ENCODE measurements at regions not wholly inside any gene's neighbourhood (a gene's known extent, or its start where the extent isn't known, plus 50 kb on each side); places are given as distances from the start of the nearest gene placed in this dataset.

- H3K36me3 ChIP-seq (ENCODE audit: insufficient read depth, low read length), result no peaks in the 10 kb centered on the region
- peaks cover 8% of the 10 kb centered on the region for H3K27me3 ChIP-seq (ENCODE audit: insufficient read depth, low read length)
- H3K4me3 ChIP-seq (ENCODE audit: low read length), result no peak overlapping the region
- H3K9me3 ChIP-seq (ENCODE audit: low read length), result no peaks in the 10 kb centered on the region
- H2AFZ ChIP-seq (ENCODE audit: low read depth, low read length), result no peak overlapping the region
- H3K4me1 ChIP-seq (ENCODE audit: insufficient read depth, low read length), result no peaks in the 10 kb centered on the region
These were observed 623.0 kb downstream of the AACS start for GRCh38 chr12:125688223-125688622.

- H3K9me3 ChIP-seq (ENCODE audit: low read length), result no peaks in the 10 kb centered on the region
- no peaks in the 10 kb centered on the region for H3K36me3 ChIP-seq (ENCODE audit: insufficient read depth, low read length)
- no peak overlapping the region for H2AFZ ChIP-seq (ENCODE audit: low read depth, low read length)
- H3K4me3 ChIP-seq (ENCODE audit: low read length), result no peak overlapping the region
- peaks cover 8% of the 10 kb centered on the region for H3K27me3 ChIP-seq (ENCODE audit: insufficient read depth, low read length)
- no peaks in the 10 kb centered on the region for H3K4me1 ChIP-seq (ENCODE audit: insufficient read depth, low read length)
These were observed 623.6 kb downstream of the AACS start for GRCh38 chr12:125688881-125689280.

GRCh38 chr12:125689576-125690410 is 624.6 kb downstream of the AACS start:
- no peak overlapping the region for H3K4me3 ChIP-seq (ENCODE audit: low read length)
- H2AFZ ChIP-seq (ENCODE audit: low read depth, low read length), result no peak overlapping the region
- H3K36me3 ChIP-seq (ENCODE audit: insufficient read depth, low read length), result no peaks in the 10 kb centered on the region
- H3K27me3 ChIP-seq (ENCODE audit: insufficient read depth, low read length), result peaks cover 11% of the 10 kb centered on the region
- H3K4me1 ChIP-seq (ENCODE audit: insufficient read depth, low read length), result no peaks in the 10 kb centered on the region
- H3K9me3 ChIP-seq (ENCODE audit: low read length), result no peaks in the 10 kb centered on the region

GRCh38 chr12:125690841-125691240 is 625.6 kb downstream of the AACS start:
- Histone ChIP-seq H2AFZ (ENCODE audit: low read depth, low read length) (no peak overlapping the region), H3K4me1 (ENCODE audit: insufficient read depth, low read length) (no peaks in the 10 kb centered on the region), H3K9me3 (ENCODE audit: low read length) (no peaks in the 10 kb centered on the region), H3K36me3 (ENCODE audit: insufficient read depth, low read length) (no peaks in the 10 kb centered on the region), H3K27me3 (ENCODE audit: insufficient read depth, low read length) (peaks cover 11% of the 10 kb centered on the region), H3K4me3 (ENCODE audit: low read length) (no peak overlapping the region)

GRCh38 chr12:125696054-125696453 is 630.8 kb downstream of the AACS start:
- Histone ChIP-seq H3K4me3 (ENCODE audit: low read length) (no peak overlapping the region), H3K27me3 (ENCODE audit: insufficient read depth, low read length) (peaks cover 4% of the 10 kb centered on the region), H3K4me1 (ENCODE audit: insufficient read depth, low read length) (no peaks in the 10 kb centered on the region), H2AFZ (ENCODE audit: low read depth, low read length) (no peak overlapping the region), H3K9me3 (ENCODE audit: low read length) (no peaks in the 10 kb centered on the region), H3K36me3 (ENCODE audit: insufficient read depth, low read length) (no peaks in the 10 kb centered on the region)

- Histone ChIP-seq H3K4me3 (ENCODE audit: low read length) (no peak overlapping the region), H3K27me3 (ENCODE audit: insufficient read depth, low read length) (no peaks in the 10 kb centered on the region), H2AFZ (ENCODE audit: low read depth, low read length) (no peak overlapping the region), H3K4me1 (ENCODE audit: insufficient read depth, low read length) (no peaks in the 10 kb centered on the region), H3K36me3 (ENCODE audit: insufficient read depth, low read length) (no peaks in the 10 kb centered on the region), H3K9me3 (ENCODE audit: low read length) (no peaks in the 10 kb centered on the region)
These were observed 639.6 kb downstream of the AACS start for GRCh38 chr12:125704803-125705202.

- H3K4me1 ChIP-seq (ENCODE audit: insufficient read depth, low read length), result no peaks in the 10 kb centered on the region
- no peaks in the 10 kb centered on the region for H3K36me3 ChIP-seq (ENCODE audit: insufficient read depth, low read length)
- peaks cover 3% of the 10 kb centered on the region for H3K9me3 ChIP-seq (ENCODE audit: low read length)
- H3K4me3 ChIP-seq (ENCODE audit: low read length), result no peak overlapping the region
- H3K27me3 ChIP-seq (ENCODE audit: insufficient read depth, low read length), result no peaks in the 10 kb centered on the region
- no peak overlapping the region for H2AFZ ChIP-seq (ENCODE audit: low read depth, low read length)
These were observed 655.7 kb downstream of the AACS start for GRCh38 chr12:125720961-125721360.

- H3K36me3 ChIP-seq (ENCODE audit: insufficient read depth, low read length), result no peaks in the 10 kb centered on the region
- H3K27me3 ChIP-seq (ENCODE audit: insufficient read depth, low read length), result no peaks in the 10 kb centered on the region
- H3K9me3 ChIP-seq (ENCODE audit: low read length), result no peaks in the 10 kb centered on the region
- H2AFZ ChIP-seq (ENCODE audit: low read depth, low read length), result no peak overlapping the region
- no peak overlapping the region for H3K4me3 ChIP-seq (ENCODE audit: low read length)
- H3K4me1 ChIP-seq (ENCODE audit: insufficient read depth, low read length), result no peaks in the 10 kb centered on the region
These were observed 668.9 kb downstream of the AACS start for GRCh38 chr12:125734137-125734536.

GRCh38 chr12:125738211-125738610 is 673.0 kb downstream of the AACS start:
- Histone ChIP-seq H3K9me3 (ENCODE audit: low read length) (no peaks in the 10 kb centered on the region), H3K27me3 (ENCODE audit: insufficient read depth, low read length) (no peaks in the 10 kb centered on the region), H3K36me3 (ENCODE audit: insufficient read depth, low read length) (no peaks in the 10 kb centered on the region), H2AFZ (ENCODE audit: low read depth, low read length) (no peak overlapping the region), H3K4me3 (ENCODE audit: low read length) (no peak overlapping the region), H3K4me1 (ENCODE audit: insufficient read depth, low read length) (no peaks in the 10 kb centered on the region)

- H3K4me3 ChIP-seq (ENCODE audit: low read length), result no peak overlapping the region
- no peaks in the 10 kb centered on the region for H3K9me3 ChIP-seq (ENCODE audit: low read length)
- no peak overlapping the region for H2AFZ ChIP-seq (ENCODE audit: low read depth, low read length)
- no peaks in the 10 kb centered on the region for H3K27me3 ChIP-seq (ENCODE audit: insufficient read depth, low read length)
- H3K4me1 ChIP-seq (ENCODE audit: insufficient read depth, low read length), result no peaks in the 10 kb centered on the region
- H3K36me3 ChIP-seq (ENCODE audit: insufficient read depth, low read length), result no peaks in the 10 kb centered on the region
These were observed 677.2 kb downstream of the AACS start for GRCh38 chr12:125742413-125742812.

GRCh38 chr12:125744201-125744600 is 679.0 kb downstream of the AACS start:
- H3K9me3 ChIP-seq (ENCODE audit: low read length), result no peaks in the 10 kb centered on the region
- no peaks in the 10 kb centered on the region for H3K36me3 ChIP-seq (ENCODE audit: insufficient read depth, low read length)
- H3K4me3 ChIP-seq (ENCODE audit: low read length), result no peak overlapping the region
- no peaks in the 10 kb centered on the region for H3K27me3 ChIP-seq (ENCODE audit: insufficient read depth, low read length)
- no peak overlapping the region for H2AFZ ChIP-seq (ENCODE audit: low read depth, low read length)
- no peaks in the 10 kb centered on the region for H3K4me1 ChIP-seq (ENCODE audit: insufficient read depth, low read length)

GRCh38 chr12:125755512-125755911 is 690.3 kb downstream of the AACS start:
- Histone ChIP-seq H3K36me3 (ENCODE audit: insufficient read depth, low read length) (no peaks in the 10 kb centered on the region), H3K27me3 (ENCODE audit: insufficient read depth, low read length) (no peaks in the 10 kb centered on the region), H3K4me1 (ENCODE audit: insufficient read depth, low read length) (no peaks in the 10 kb centered on the region), H2AFZ (ENCODE audit: low read depth, low read length) (no peak overlapping the region), H3K9me3 (ENCODE audit: low read length) (no peaks in the 10 kb centered on the region), H3K4me3 (ENCODE audit: low read length) (no peak overlapping the region)

GRCh38 chr12:125766091-125766490 is 700.9 kb downstream of the AACS start:
- Histone ChIP-seq H2AFZ (ENCODE audit: low read depth, low read length) (no peak overlapping the region), H3K36me3 (ENCODE audit: insufficient read depth, low read length) (no peaks in the 10 kb centered on the region), H3K4me1 (ENCODE audit: insufficient read depth, low read length) (no peaks in the 10 kb centered on the region), H3K27me3 (ENCODE audit: insufficient read depth, low read length) (no peaks in the 10 kb centered on the region), H3K9me3 (ENCODE audit: low read length) (no peaks in the 10 kb centered on the region), H3K4me3 (ENCODE audit: low read length) (no peak overlapping the region)

- Histone ChIP-seq H3K4me1 (ENCODE audit: insufficient read depth, low read length) (no peaks in the 10 kb centered on the region), H3K4me3 (ENCODE audit: low read length) (no peak overlapping the region), H2AFZ (ENCODE audit: low read depth, low read length) (no peak overlapping the region), H3K36me3 (ENCODE audit: insufficient read depth, low read length) (no peaks in the 10 kb centered on the region), H3K27me3 (ENCODE audit: insufficient read depth, low read length) (no peaks in the 10 kb centered on the region), H3K9me3 (ENCODE audit: low read length) (no peaks in the 10 kb centered on the region)
These were observed 707.2 kb downstream of the AACS start for GRCh38 chr12:125772403-125772802.
